NCI-H2227 (cell line): ENCODE measurements at regions not wholly inside any gene's neighbourhood (a gene's known extent, or its start where the extent isn't known, plus 50 kb on each side); places are given as distances from the start of the nearest gene placed in this dataset.
"Not testable (repeated sequence)": the region's sequence is repeated elsewhere in the genome, so short reads cannot be mapped to it uniquely, and the experiment has no call there.

ENCODE experiments used
- DNase-seq: peaks from one replicate; lab custom pipeline; 2025; ENCODE audit not compliant: unreplicated experiment; lab: John Stamatoyannopoulos, UW

DNA sequence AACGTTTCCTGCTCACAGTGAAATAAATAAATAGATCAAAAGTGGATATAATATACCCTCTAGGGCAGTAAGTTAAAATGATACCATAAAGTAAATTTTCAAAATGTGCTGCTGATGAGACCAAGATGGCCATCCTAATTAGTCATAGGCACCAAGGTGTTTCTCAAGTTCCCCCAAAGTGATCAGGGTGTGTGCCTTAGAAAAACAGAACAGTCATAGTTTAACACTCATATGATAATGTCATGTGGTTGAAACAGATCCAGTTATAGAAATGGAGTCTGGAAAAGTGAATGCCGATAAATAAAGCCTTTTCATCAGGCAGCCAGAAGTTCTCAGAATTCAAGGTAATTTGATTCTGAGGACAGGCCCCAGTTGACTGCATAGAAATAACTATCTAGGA, 161.5 kb upstream of the CDKN2B start:
- no peak for DNase-seq

DNA sequence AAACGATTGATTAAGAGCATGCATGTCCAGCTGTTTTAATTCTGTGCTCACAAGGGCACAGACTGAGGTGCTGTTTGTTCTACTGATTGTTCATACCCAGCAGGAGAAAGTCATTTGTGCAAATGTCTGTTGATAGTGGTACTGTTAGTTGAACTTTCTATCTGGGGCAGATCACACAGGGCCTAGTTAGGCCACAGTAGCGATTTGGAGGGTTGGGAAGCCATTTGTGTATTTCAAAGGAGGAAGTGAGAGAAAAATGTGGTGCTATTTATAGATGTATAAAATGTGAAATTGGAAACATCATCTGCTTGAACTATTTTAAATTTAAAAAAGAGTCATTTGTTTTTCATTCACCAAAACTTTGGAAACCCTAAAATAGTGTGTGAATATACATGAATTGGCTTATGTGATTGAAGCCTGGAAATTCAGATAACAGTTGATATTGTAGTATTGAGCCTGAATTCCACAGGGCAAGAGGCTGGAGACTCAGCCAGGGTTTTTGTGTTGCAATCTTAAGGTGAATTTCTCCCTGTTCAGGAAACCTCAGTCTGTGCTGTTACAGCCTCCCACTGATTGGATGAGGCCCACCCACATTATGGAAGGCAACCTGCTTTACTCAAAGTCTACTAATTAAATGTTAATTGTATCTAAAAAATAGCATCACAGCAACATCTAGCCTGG, 162.0 kb upstream of the CDKN2B start:
- DNase-seq, result no peak

DNA sequence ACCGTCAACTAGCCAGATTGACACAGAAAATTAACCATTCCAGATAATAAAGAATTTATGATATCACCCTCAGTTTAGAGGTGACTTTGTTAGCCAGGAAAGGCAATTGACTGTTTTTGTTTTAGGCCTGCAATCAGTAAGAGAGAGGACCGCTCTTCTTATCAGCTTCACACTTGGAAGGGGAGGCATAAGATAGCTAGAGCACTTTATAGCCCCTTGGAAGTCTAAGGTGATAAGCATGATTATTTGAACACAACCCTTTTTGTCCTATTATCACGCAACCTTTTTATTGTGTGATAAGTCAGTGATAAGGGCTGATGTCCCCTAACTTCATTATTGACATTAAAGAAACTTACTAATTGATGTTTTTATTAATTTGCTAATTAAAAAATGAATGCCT, 162.6 kb upstream of the CDKN2B start:
- DNase-seq, result no peak

DNA sequence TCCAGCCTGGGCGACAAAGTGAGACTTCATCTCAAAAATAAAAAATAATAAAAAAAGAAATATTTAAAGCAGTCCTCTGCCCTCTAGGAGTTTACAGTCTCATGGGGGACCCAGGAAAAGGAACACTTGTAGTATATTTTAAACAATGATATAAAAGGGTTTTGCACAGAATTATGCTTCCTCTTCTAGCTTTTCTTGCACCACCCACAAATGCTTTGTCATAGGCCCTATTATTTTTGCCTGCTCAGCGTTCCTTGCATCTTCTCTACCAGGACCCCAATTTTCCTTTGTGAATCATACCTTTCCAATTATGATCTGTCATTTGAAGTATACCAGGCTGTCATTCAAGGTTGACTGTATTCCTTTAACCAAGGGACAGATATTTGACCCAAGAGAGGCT, 164.8 kb upstream of the CDKN2B start:
- DNase-seq, result no peak

DNA sequence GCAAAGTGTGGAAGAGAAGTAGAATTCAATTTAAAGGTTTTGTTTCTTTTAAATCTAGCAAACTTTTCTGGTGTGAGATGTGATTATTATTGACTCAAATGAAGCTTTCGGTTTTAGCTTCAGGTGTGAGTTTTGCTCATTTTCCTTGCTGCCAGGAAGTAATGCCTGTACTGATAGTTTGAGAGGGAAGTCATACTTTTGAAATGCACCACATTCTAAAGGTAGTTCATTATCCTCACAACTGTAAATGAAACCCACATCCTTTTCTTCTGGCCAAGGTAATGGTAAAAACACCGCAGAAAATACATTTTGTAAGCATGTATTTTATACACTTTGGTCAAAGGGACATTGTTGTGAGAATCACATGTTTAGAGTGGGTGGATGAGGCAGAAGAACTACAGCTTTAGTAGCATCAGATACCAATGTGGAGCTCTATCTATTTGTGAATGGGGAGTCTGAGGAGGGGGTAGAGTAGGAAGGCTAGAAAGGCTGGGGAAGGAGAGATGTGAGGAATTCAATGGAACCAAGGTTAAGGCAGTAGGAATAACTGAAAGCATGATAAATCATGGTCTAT, 167.0 kb upstream of the CDKN2B start:
- DNase-seq, result no peak

DNA sequence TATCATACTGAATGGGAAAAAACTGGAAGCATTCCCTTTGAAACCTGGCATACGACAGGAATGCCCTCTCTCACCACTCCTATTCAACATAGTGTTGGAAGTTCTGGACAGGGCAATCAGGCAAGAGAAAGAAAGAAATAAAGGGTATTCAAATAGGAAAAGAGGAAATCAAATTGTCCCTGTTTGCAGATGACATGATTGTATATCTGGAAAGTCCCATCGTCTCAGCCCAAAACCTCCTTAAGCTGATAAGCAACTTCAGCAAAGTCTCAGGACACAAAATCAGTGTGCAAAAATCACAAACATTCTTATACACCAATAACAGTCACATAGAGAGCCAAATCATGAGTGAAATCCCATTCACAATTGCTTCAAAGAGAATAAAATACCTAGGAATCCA, 171.9 kb upstream of the CDKN2B start:
- not testable (repeated sequence) for DNase-seq

DNA sequence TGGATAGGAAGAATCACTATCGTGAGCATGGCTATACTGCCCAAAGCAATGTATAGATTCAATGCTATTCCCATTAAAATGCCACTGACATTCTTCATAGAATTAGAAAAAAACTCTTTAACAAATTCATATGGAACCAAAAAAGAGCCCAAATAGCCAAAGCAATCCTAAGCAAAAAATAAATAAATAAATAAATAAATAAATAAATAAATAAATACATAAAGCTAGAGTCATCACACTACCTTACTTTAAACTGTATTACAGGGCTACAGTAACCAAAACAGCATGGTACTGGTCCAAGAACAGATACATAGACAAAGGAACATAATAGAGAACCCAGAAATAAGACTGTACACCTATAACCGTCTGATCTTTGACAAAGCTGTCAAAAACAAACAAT, 180.4 kb upstream of the CDKN2B start:
- no peak for DNase-seq

DNA sequence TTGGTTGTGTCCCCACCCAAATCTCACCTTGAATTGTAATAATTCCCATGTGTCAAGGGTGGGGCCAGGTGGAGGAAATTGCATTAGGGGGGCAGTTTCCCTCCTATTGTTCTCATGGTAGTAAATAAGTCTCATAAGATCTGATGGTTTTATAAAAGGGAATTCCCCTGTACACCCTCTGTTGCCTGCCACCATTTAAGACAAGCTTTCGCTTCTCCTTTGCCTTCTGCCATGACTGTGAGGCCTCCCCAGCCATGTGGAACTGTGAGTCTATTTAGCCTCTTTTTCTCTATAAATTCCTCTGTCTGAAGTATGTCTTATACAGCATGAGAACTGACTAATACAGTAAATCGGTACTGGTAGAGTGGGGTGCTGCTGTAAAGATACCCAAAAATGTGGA, 187.9 kb upstream of the CDKN2B start:
- not testable (repeated sequence) for DNase-seq

DNA sequence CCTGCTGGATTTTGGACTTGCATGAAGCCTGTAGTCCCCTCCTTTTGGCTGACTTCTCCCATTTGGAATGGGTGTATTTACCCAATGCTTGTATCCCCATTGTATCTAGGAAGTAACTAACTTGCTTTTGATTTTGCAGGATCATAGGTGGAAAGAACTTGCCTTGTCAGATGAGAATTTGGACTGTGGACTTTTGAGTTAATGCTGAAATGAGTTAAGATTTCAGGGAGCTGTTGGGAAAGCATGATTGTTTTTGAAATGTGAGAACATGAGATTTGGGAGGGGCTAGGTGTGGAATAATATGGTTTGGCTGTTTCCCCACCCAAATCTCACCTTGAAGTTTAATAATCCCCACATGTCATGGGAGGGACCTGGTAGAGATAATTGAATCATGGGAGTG, 189.6 kb upstream of the CDKN2B start:
- DNase-seq, result no peak

DNA sequence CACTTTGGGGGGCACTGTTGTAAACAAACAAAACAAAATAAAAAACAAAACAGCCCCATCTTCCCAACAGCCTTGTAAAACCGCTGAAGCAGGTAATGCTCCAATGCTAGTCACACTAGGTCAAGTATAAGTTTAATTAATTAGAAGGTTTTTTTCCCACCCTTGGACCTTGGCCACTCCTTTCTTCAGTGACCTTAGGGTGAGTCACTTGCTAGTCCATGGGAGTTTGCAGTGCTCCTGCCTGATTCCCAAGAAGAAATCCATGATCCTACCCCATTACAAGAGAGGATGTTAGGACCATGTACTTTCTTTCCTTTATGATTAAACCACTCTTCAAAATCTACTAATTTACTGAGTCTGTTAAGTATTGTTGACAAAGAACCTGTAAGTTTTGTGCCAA, 192.2 kb upstream of the CDKN2B start:
- DNase-seq, result no peak

DNA sequence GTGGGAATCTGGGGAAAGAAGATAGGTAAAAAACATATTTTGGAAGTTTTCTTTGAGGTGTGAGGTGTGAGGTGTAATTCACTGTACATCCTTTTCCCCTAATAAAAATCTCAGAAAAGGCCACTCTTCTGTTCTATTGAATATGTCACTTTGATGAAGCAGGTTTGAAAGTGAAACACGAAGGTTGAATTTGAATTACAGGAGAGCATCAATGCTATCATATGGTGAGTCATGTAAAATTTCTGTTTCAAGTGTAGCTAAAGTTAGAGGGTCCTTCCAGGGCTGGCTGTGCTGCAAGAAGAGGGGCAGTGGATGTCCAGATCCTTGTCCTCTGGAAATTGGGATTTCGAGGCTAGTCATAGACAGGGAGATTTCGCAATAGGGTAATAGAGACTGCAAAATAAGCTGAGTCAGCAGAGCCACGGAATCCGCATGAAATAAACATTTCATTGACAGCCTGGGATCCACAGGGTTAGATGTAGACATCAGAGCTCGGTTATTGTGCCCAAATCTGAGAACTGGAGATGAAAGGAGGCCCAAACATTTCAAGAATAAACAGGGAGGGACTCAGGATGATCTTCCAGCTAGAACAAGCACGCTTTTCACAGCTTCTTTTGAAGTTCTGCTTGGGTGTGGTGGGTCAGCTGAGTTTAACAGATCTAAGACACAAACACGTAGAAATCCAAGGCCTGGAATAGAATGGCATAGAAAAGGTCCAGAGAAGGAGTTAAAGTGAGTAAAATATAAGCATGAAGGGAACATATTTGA, 194.4 kb upstream of the CDKN2B start:
- no peak for DNase-seq

DNA sequence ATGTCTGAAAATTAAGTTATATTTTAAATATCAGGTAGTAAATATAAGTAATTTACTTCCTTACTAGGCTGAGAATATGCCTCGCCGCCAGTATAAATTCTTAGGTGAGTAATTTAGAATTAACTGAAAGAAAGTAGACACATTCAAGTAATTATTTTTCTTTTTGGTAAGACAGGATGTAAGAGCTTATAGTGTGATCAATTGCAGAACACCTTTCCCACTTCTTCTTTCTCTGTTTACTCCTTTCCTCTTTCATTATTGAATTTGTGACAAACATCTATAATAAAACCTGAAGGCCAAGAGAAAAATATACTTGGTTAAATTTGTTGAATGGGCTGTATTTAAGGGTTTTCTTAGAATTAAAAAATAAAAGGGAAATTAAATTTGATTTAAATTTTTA, 195.1 kb upstream of the CDKN2B start:
- no peak for DNase-seq

DNA sequence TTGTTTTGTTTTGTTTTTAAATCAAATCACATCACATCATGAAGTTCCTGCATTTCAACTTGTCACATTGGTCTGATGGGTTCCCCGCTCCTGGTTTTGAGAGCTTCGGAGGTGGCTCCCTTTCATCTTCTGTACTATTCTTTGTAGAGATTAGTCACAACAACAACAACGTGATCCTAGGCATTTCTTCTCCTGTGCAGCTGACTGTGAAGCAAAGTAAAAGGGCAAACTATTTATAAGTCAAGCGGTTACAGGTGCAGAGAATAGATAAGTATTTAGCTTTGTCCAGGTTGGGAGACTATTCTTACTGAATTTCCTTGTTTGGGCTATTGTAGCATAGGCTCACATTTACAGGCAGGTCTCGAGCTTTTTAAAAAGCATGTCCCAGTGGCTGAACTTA, 197.7 kb upstream of the CDKN2B start:
- DNase-seq, result no peak

DNA sequence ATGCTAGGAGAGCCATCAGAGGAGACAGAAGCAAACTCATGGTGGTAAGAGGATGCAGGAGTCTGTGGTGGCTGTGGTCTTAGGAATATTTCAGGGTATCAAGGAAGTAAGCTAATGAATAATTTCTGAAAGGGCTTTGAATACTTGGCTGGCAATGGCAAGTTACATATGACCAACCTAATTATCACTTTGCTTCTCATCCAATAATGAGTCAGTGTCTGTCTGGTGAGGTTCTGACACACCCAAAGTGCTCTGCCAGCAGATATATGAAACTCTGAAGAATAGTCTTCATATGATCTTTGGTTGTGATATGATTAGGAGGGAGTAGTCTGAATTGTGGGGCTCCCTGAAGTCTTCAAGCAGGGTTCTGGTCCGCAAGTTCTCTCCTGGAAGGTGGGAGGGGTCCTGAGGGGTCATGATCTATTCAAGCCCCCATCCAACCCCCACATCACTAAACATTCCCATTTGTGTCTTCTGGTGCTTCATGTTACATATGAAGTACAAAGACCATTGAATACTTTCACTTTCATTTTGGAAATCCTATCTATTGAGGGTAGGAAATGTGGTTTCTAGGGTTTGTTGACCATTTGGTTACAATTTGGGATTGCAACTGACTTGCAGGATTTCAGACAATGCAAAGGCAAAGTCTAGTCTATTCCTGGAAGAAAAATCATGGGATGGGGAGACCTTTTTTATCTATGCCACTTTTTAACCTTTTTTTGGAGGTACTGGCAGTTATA, 199.9 kb upstream of the CDKN2B start:
- DNase-seq, result no peak

DNA sequence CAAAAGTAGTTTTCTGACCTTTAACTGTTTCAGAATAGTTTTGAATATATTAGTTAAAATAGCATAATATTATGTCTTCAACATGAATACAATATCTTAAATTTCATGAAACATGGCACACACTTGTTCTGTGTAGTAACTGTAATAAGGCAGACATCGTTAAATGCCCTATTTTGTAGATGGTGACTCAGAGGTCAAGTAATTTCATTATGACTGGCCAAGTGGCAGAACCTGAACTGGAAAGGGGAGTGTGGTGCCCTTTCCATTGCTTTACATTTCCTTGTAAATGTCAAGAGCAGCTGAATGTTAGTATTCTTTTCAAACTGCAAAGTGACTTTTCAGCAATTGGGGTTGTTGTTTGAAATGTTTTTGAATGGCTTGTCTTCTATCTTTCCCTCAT, 201.2 kb upstream of the CDKN2B start:
- DNase-seq, result no peak

DNA sequence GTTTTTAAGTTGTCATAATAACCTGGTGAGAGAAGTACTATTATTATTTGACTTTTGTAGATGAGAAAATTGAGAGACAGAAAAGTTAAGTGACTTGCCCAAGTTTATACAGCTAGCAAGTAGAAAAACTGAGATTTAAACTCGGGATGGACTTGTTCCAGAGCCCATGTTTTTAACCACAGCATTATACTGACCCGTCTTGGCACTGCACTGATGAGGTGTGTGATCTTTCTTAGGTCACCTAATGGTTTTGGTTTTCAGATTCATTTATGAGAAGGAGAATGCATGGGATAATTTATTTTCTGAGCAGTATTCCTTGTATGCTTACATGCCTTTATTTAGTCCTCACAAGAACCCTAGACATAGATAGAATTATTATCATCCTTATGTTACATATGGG, 201.8 kb upstream of the CDKN2B start:
- no peak for DNase-seq

DNA sequence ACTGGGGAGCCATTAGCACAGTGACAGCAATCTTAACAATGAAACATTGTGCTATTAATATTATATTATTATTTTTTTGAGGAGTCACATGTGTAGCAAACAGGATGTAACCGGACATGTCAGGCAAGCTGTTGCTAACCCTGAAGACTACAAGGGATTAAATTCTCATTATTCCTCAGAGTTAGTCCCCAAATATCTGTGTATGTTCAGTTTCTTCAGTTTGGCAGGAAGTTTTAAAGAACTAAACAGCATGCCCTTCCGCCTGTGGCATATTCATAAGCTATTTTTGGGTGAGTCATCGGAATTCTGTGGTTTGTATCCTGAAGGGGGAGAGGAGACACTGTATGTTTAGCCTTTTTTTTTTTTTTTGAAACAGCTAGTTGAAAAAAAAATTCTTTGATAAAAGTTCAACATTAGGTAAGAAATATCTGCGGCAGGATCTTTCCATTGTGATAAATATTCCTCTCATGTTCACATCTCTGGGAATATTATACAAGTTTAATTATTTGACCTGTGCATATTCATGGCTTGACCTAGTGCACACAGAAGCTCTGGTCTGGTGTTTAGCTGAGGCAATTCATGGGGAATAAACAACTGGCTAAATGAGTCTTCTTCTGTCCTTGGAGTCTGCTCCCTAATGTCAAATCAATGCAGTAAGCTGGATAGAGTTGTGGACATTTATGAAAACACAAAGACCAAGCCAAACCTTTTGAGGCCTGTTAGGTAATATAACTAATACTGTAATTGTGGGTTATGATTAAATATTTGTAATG, 202.7 kb upstream of the CDKN2B start:
- no peak for DNase-seq

DNA sequence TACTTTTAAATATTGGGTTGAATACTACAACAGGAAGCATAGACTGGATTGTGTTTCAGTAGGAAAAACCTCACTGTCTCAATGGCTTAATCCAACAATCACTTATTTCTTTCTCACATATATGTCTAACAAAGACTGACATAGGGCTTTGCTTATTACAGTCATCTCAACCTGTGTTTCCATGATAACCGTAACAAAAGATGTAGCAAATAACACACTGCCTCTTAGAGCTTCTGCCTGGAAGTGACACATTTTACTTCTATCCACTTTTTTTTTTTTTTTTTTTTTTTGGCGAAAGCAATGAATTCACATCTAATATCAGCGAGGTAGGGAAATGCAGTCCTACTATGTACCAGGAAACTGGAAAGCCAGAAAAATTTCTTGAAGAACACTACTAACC, 204.9 kb upstream of the CDKN2B start:
- DNase-seq, result no peak

DNA sequence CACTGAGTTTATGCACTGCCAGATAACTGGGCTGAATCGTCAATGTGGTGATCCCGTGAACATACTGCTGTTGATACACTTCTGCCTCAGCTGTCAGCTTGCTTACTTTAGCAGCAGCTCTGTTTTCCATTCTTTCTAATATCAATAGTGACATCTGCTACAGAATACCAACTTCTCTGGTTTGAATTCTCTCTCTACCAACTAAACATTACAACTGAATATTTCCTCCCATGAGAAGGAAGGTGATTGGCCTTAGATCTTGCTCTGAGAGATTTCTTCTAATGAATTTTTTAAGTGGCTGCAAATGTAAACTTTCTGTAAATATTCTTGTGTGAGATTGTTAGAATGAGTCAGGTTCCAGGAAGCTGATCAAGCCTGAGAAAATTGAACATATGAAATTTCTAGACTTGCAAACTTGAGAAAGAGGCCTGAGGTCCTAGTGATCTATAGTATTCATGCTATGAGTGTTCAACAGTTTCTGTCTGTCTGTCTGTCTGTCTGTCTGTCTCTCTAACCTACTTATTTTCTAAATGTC, 205.5 kb upstream of the CDKN2B start:
- no peak for DNase-seq

DNA sequence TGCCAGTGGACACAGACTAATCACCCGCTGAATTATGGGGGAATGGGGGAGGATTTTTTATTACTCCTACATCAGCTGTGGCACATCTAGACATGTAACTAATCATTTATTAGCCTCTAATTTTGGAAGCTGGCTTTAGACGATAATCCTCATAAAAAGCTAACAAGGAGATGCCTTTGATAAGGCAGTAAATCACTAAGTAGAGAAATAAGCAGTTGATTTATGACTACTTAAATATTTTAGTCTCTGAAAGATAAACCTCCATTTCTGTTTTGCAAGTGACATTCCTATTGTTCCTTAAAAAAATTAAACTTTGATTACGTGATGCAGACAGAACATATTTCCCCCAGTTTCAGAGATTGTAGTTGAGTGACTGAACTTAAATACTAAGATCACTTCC, 206.4 kb upstream of the CDKN2B start:
- DNase-seq, result no peak

DNA sequence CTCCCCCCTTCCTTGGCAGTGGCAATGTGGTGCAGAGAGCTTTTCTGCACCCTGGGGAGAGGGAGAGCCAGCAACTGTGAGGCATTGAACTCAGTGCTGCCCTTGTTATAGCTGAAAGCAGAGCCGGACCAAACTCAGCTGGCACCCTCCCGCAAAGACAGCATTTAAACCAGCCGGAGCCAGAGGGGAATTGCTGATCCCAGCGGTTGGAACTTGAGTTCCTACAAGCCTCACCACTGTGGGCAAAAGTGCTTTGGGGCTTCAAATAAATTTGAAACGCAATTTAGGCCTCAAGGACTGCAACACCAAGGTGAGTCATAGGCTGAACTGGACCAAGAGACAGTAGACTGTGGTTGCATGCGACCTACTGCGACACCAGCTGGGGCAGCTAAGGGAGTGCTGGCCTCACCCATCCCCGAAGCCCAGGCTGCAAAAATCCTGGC, 207.6 kb upstream of the CDKN2B start:
- no peak for DNase-seq
